H1 (cell line): ENCODE measurements at regions not wholly inside any gene's neighbourhood (a gene's known extent, or its start where the extent isn't known, plus 50 kb on each side); places are given as distances from the start of the nearest gene placed in this dataset.

Experiments used
- CTCF ChIA-PET: fragments of 300-600 bp; sonication (Branson Sonifier 250); formaldehyde crosslinking; loops from one replicate; lab custom pipeline; 2021; ENCODE audit not compliant: partially characterized antibody; lab: Charles Lee
- POLR2A ChIA-PET: fragments of 300-600 bp; sonication (Branson Sonifier 250); formaldehyde crosslinking; loops from one replicate; lab custom pipeline; 2021; ENCODE audit warnings: inconsistent platforms; ENCODE audit not compliant: partially characterized antibody; lab: Charles Lee
- DNase-seq, 2 experiments: peaks; one replicate each; pipeline versions ENCODE4 v3.0.0 to v3.0.0-alpha.2; 2010 to 2022; ENCODE audit warnings: low spot score in 2 of 2, low read depth in 1 of 2, mixed read lengths in 1 of 2
- FAIRE-seq: peaks from 2 replicates; lab custom pipeline; 2011; peaks lifted over from hg19 to GRCh38; lab: Jason Lieb, UNC
- H2AFZ ChIP-seq: 2 replicates; pipeline ENCODE4 v1.8.1; 2012; ENCODE audit warnings: low read length, inconsistent platforms
- H2AK5ac ChIP-seq: 2 replicates; pipeline ENCODE4 v1.6.1; 2013; ENCODE audit warnings: low read depth, low read length
- H2BK120ac ChIP-seq: replicated peaks from 2 replicates; pipeline ENCODE3; 2013; ENCODE audit warnings: low read depth, low read length, inconsistent platforms
- H2BK12ac ChIP-seq: 2 replicates; pipeline ENCODE4 v1.6.1; 2013; ENCODE audit warnings: low read depth, low read length
- H2BK15ac ChIP-seq: 2 replicates; pipeline ENCODE4 v1.6.1; 2013; ENCODE audit warnings: low read length
- H2BK20ac ChIP-seq: 2 replicates; pipeline ENCODE4 v1.6.1; 2013; ENCODE audit warnings: low read length
- H2BK5ac ChIP-seq: 2 replicates; pipeline ENCODE4 v1.6.1; 2013; ENCODE audit warnings: low read depth, low read length
- H3K14ac ChIP-seq: 2 replicates; pipeline ENCODE4 v1.6.1; 2013; ENCODE audit warnings: inconsistent platforms; ENCODE audit not compliant: insufficient read length
- H3K18ac ChIP-seq: 2 replicates; pipeline ENCODE4 v1.6.1; 2013; ENCODE audit warnings: low read length; ENCODE audit errors: extremely low read depth
- H3K23ac ChIP-seq: 2 replicates; pipeline ENCODE4 v1.6.1; 2013; ENCODE audit warnings: inconsistent platforms; ENCODE audit not compliant: insufficient read length
- H3K23me2 ChIP-seq: 2 replicates; pipeline ENCODE4 v1.6.1; 2013; ENCODE audit warnings: low read depth, low read length
- H3K27ac ChIP-seq: 2 replicates; pipeline ENCODE4 v1.6.1; 2011; ENCODE audit warnings: low read depth, low read length, inconsistent platforms
- H3K27me3 ChIP-seq, 4 experiments: replicated peaks in 1 of 4; 1 replicate in 1 of 4; 2 replicates in 3 of 4; pipeline versions ENCODE4 v1.6.1 to v1.8.1; 2011 to 2013; ENCODE audit warnings: low read length in 3 of 4, mild to moderate bottlenecking in 3 of 4, inconsistent platforms in 2 of 4, mixed read lengths in 2 of 4, moderate library complexity in 1 of 4; ENCODE audit not compliant: control insufficient read depth in 3 of 4, insufficient read depth in 3 of 4; ENCODE audit errors: extremely low read depth in 1 of 4
- H3K36me3 ChIP-seq, 4 experiments: 2 replicates each; pipeline versions ENCODE4 v1.6.1 to v1.8.1; 2011 to 2013; ENCODE audit warnings: mild to moderate bottlenecking in 4 of 4, low read length in 3 of 4, moderate library complexity in 2 of 4, control low read depth in 1 of 4, inconsistent platforms in 1 of 4; ENCODE audit not compliant: insufficient read depth in 4 of 4, control insufficient read depth in 2 of 4
- H3K4ac ChIP-seq: replicated peaks from 2 replicates; pipeline ENCODE3; 2013; ENCODE audit warnings: low read length, low read depth, mixed read lengths, inconsistent platforms; ENCODE audit not compliant: insufficient read length
- H3K4me1 ChIP-seq, 4 experiments: replicated peaks in 1 of 4; 1 replicate in 1 of 4; 2 replicates in 3 of 4; pipeline versions ENCODE4 v1.6.1 to v1.8.1; 2011 to 2013; ENCODE audit warnings: low read length in 3 of 4, inconsistent platforms in 2 of 4, mixed read lengths in 1 of 4; ENCODE audit not compliant: insufficient read depth in 4 of 4, control insufficient read depth in 3 of 4
- H3K4me2 ChIP-seq, 2 experiments: 2 replicates each; pipeline versions ENCODE4 v1.6.1 to v1.8.1; 2011 to 2013; ENCODE audit warnings: low read depth in 2 of 2, low read length in 2 of 2, control low read depth in 1 of 2, inconsistent platforms in 1 of 2, mild to moderate bottlenecking in 1 of 2; ENCODE audit not compliant: insufficient read depth in 1 of 2
- H3K4me3 ChIP-seq, 4 experiments: fragments of 200-600, 300-600 bp in 1 of 4; sonication (generic), shearing (Covaris generic), sonication (Bioruptor Twin) in 1 of 4; 2 replicates each; pipeline versions ENCODE4 v1.5.1 to v1.8.1; 2011 to 2016; ENCODE audit warnings: low read length in 4 of 4, low read depth in 3 of 4, control low read depth in 2 of 4, inconsistent platforms in 2 of 4, mild to moderate bottlenecking in 2 of 4, mixed read lengths in 1 of 4, moderate library complexity in 1 of 4; ENCODE audit not compliant: insufficient read depth in 2 of 4; ENCODE audit errors: extremely low read depth in 1 of 4
- H3K56ac ChIP-seq: replicated peaks from 2 replicates; pipeline ENCODE3; 2013; ENCODE audit warnings: low read depth, mild to moderate bottlenecking, mixed read lengths, low read length, inconsistent platforms; ENCODE audit not compliant: insufficient read length
- H3K79me1 ChIP-seq: 2 replicates; pipeline ENCODE4 v1.6.1; 2013; ENCODE audit warnings: low read depth, low read length, control low read depth
- H3K79me2 ChIP-seq, 2 experiments: 2 replicates each; pipeline versions ENCODE4 v1.6.1 to v1.8.1; 2012 to 2013; ENCODE audit warnings: low read length in 2 of 2, mild to moderate bottlenecking in 2 of 2, inconsistent platforms in 1 of 2; ENCODE audit not compliant: insufficient read depth in 2 of 2, control insufficient read depth in 1 of 2
- H3K9ac ChIP-seq, 4 experiments: replicated peaks in 1 of 4; 1 replicate in 1 of 4; 2 replicates in 3 of 4; pipeline versions ENCODE4 v1.6.1 to v1.8.1; 2011 to 2013; ENCODE audit warnings: low read depth in 3 of 4, low read length in 3 of 4, control low read depth in 2 of 4, mild to moderate bottlenecking in 2 of 4, moderate library complexity in 2 of 4, inconsistent platforms in 1 of 4; ENCODE audit errors: extremely low read depth in 1 of 4
- H3K9me3 ChIP-seq, 2 experiments: 2 replicates each; pipeline versions ENCODE4 v1.6.1 to v1.8.1; 2012 to 2013; ENCODE audit warnings: mild to moderate bottlenecking in 2 of 2, moderate library complexity in 2 of 2, control low read depth in 1 of 2, inconsistent platforms in 1 of 2, low read depth in 1 of 2, low read length in 1 of 2, mixed read lengths in 1 of 2; ENCODE audit not compliant: insufficient read depth in 2 of 2
- H4K20me1 ChIP-seq, 2 experiments: replicated peaks in 1 of 2; 2 replicates each; pipeline versions ENCODE3 to v1.8.1; 2011 to 2013; ENCODE audit warnings: inconsistent platforms in 2 of 2, low read length in 2 of 2, mild to moderate bottlenecking in 1 of 2; ENCODE audit not compliant: insufficient read depth in 2 of 2, control insufficient read depth in 1 of 2
- H4K5ac ChIP-seq: 2 replicates; pipeline ENCODE4 v1.6.1; 2013; ENCODE audit warnings: low read length, low read depth, mixed read lengths, inconsistent platforms; ENCODE audit not compliant: insufficient read length
- H4K8ac ChIP-seq: 2 replicates; pipeline ENCODE4 v1.8.0; 2013; ENCODE audit warnings: mild to moderate bottlenecking, moderate library complexity, low read length, inconsistent platforms; ENCODE audit not compliant: insufficient read depth; ENCODE audit errors: extremely low read depth
- H4K91ac ChIP-seq: replicated peaks from 2 replicates; pipeline ENCODE3; 2013; ENCODE audit warnings: low read length, mixed read lengths, inconsistent platforms; ENCODE audit not compliant: insufficient read length
- ATF3 ChIP-seq: IDR thresholded peaks from 2 replicates; pipeline ENCODE4 v1.6.1; 2011; ENCODE audit warnings: low read depth, mild to moderate bottlenecking, low read length; ENCODE audit not compliant: insufficient read depth
- CEBPB ChIP-seq: IDR thresholded peaks from 2 replicates; pipeline ENCODE4 v1.6.1; 2012; ENCODE audit warnings: low read depth, low read length
- CTCF ChIP-seq, 3 experiments: IDR thresholded peaks; 1 replicate in 2 of 3; 2 replicates in 1 of 3; pipeline versions ENCODE4 v1.5.1 to v1.6.1; 2011; ENCODE audit warnings: low read length in 3 of 3, mild to moderate bottlenecking in 3 of 3, inconsistent platforms in 2 of 3, low read depth in 1 of 3, moderate library complexity in 1 of 3; ENCODE audit not compliant: insufficient read depth in 1 of 3; ENCODE audit errors: control extremely low read depth in 1 of 3
- POLR2A ChIP-seq, 2 experiments: IDR thresholded peaks; 1 replicate in 1 of 2; 2 replicates in 1 of 2; pipeline ENCODE4 v1.6.1; 2011; ENCODE audit warnings: low read depth in 2 of 2, low read length in 2 of 2, mild to moderate bottlenecking in 2 of 2; ENCODE audit errors: control extremely low read depth in 1 of 2
- RAD21 ChIP-seq, 2 experiments: IDR thresholded peaks in 1 of 2; conservative IDR thresholded peaks in 1 of 2; 2 replicates each; pipeline ENCODE4 v1.6.1; 2011; ENCODE audit warnings: low read depth in 2 of 2, low read length in 2 of 2, improper control_type of control experiment in 1 of 2, inconsistent platforms in 1 of 2, mild to moderate bottlenecking in 1 of 2, moderate library complexity in 1 of 2
- RFX5 ChIP-seq: IDR thresholded peaks from 2 replicates; pipeline ENCODE4 v1.6.1; 2011; ENCODE audit warnings: low read depth, low read length, improper control_type of control experiment, borderline replicate concordance
- RNF2 ChIP-seq: fragments of 200-900, 300-1000 bp; sonication (generic); IDR thresholded peaks from 2 replicates; pipeline ENCODE4 v1.7.1; 2016; ENCODE audit warnings: borderline replicate concordance, low read depth, mild to moderate bottlenecking, antibody characterized with exemption, low read length; ENCODE audit not compliant: poor library complexity, severe bottlenecking; ENCODE audit errors: missing control alignments
- SP2 ChIP-seq: IDR thresholded peaks from 2 replicates; pipeline ENCODE4 v1.6.1; 2012; ENCODE audit warnings: mild to moderate bottlenecking, low read length, inconsistent platforms
- TEAD4 ChIP-seq: IDR thresholded peaks from 2 replicates; pipeline ENCODE4 v1.6.1; 2012; ENCODE audit warnings: low read depth, low read length, inconsistent platforms, mixed read lengths
- YY1 ChIP-seq: IDR thresholded peaks from 2 replicates; pipeline ENCODE4 v1.6.1; 2011; ENCODE audit warnings: low read depth, mild to moderate bottlenecking, low read length
- WGBS, 2 experiments: shearing (Covaris generic) in 1 of 2; methylation state at CpG; one replicate each; pipeline versions ENCODE4 v1.1.6 to v1.1.7; 2013 to 2015; ENCODE audit warnings: low lambda C conversion rate in 2 of 2, mixed read lengths in 2 of 2, inconsistent platforms in 1 of 2, low coverage in 1 of 2, missing lambda C conversion rate in 1 of 2; ENCODE audit not compliant: insufficient replicate concordance in 2 of 2, insufficient coverage in 1 of 2, insufficient read length in 1 of 2; ENCODE audit errors: extremely low coverage in 1 of 2, missing lambda C conversion rate in 1 of 2; 5-methylcytosine and 5-hydroxymethylcytosine counted together

DNA sequence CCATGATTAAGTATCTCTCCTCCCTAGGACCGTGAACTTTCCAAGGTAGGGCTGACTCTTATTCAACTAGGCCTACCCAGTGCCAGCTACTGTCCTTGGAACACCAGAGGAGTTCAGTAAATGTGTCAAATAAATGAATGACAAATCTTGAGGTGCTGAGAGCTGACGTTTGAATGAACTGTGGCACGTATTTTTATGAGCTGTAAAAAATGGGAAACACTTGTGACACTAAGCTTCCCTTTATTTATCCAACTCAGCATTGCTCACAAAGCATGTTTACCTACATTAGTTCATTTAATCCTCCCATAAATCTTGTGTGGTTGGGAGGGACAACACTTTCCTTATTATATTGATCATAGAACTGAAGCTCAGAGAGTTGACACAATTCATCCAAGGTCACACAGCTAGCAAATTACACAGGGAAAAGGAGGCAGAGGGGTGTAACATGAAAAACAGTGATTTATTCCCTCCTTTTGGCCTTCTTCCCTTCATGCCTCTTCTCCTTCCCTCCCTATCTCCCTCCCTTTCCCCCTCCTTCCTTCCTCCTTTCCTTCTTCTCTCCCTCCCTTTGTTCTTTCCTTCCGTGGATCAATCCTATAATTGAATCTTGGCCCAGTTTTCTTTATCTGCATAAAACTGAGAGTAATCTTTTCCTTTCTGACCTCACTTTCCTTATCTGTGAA lies 412.6 kb downstream of the DMRT2 start:
- H3K27me3 ChIP-seq, result no peaks in the 10 kb centered on the region
- H2AFZ ChIP-seq, result no peak overlapping the region
- H3K27ac ChIP-seq, result no peak overlapping the region
- POLR2A ChIA-PET, result no interaction called here
- H2BK120ac ChIP-seq, result no peak overlapping the region
- no peak overlapping the region for H2AK5ac ChIP-seq
- no peak overlapping the region for H3K18ac ChIP-seq
- H3K14ac ChIP-seq, result no peak overlapping the region
- no peak overlapping the region for H3K23ac ChIP-seq
- H4K20me1 ChIP-seq, result no peaks in the 10 kb centered on the region
- CTCF ChIA-PET, result no interaction called here
- H2BK15ac ChIP-seq, result no peak overlapping the region
- H4K5ac ChIP-seq, result no peak overlapping the region
- no peaks in the 10 kb centered on the region for H3K4me1 ChIP-seq
- H4K91ac ChIP-seq, result no peak overlapping the region
- H3K9me3 ChIP-seq, result peaks cover 60 to 76% of the 10 kb centered on the region in 2 experiments
- no peak for FAIRE-seq
- H3K4me2 ChIP-seq, result no peak overlapping the region
- no peak overlapping the region for H2BK5ac ChIP-seq
- no peaks in the 10 kb centered on the region for H3K79me2 ChIP-seq
- 67% methylated on average over 4 of the region's 4 CpGs; no CpG with 5 or more reads in 1 of the 2 experiments for WGBS, 2 experiments
- no peak overlapping the region for H3K9ac ChIP-seq
- H3K79me1 ChIP-seq, result no peaks in the 10 kb centered on the region
- no peak overlapping the region for H2BK12ac ChIP-seq
- no peak overlapping the region for H3K4me3 ChIP-seq
- H3K36me3 ChIP-seq, result no peaks in the 10 kb centered on the region
- no peak overlapping the region for H3K4ac ChIP-seq
- no peak overlapping the region for H4K8ac ChIP-seq
- H3K23me2 ChIP-seq, result no peaks in the 10 kb centered on the region
- H2BK20ac ChIP-seq, result no peak overlapping the region
- no peak for DNase-seq
- no peak overlapping the region for H3K56ac ChIP-seq
- TF ChIP-seq TEAD4 (no peak), SP2 (no peak), CTCF (IDR thresholded peaks at IDR 0.05; ENCODE audit: control extremely low read depth in 1 of 3, insufficient read depth in 1 of 3, low read depth in 1 of 3, low read length in 3 of 3) (no peak), ATF3 (no peak), RAD21 (IDR thresholded peaks at IDR 0.05 in 1 of 2, conservative IDR thresholded peaks at IDR 0.05 in 1 of 2; ENCODE audit: low read depth in 2 of 2, low read length in 2 of 2) (no peak), RFX5 (no peak), RNF2 (no peak), POLR2A (IDR thresholded peaks at IDR 0.05; ENCODE audit: control extremely low read depth in 1 of 2, low read depth in 2 of 2, low read length in 2 of 2) (no peak), CEBPB (no peak), YY1 (no peak)
